ENCODE measurements at regions not wholly inside any gene's neighbourhood (a gene's known extent, or its start where the extent isn't known, plus 50 kb on each side); places are given as distances from the start of the nearest gene placed in this dataset.
"Not testable (repeated sequence)": the region's sequence is repeated elsewhere in the genome, so short reads cannot be mapped to it uniquely, and the experiment has no call there.

DNA sequence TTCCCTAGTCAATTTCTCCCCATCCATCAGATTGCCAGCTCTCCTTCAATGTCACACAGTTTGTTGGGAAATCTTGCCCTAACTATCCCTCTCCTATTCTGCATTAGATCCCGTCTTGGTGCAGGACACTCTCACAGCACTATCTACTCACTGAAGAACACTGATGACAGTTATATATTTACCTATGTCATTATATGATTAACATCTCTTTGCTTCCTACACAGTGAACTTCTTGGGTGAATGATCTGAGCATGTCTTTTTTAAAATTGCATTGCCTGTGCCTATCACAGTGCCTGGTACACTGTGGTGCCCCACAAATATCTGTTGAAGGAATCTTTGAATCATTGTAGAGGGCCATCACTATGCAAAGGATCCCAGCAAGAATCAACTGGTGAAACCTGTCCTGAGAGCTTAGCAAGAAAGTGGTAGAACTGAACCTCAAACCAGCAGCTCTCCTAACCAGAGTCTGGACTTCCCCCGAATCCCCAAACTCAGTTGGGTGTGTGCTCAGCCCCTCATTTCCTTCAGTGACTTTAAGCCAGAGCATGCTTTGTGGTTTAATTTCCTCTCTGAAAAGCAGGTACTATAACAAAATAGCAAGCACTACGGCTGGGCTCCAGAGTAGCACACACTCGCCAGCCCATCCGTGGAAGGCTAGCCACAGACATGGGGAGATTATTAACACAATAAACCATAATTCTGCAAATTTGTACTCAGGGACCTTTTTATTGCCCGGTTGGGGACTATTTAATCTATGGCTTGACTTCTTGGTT lies 680.7 kb upstream of the SALL1 start:
- no peak for ATAC-seq (replicated peaks in 6 of 8)
- Histone ChIP-seq H3K27ac (no peak overlapping the region), H3K4me3 (no peak overlapping the region), H3K4me1 (replicated peaks in 1 of 2) (no peaks in the 10 kb centered on the region)
- in situ Hi-C loops (cut with MboI; ENCODE audit: low pct_unique_long_range_greater_than_20kb in 2 of 9, low sequenced_read_pairs in 9 of 9, unreplicated experiment in 9 of 9), result no loop called here
- 20 to 100% (median 86%) methylated on average over 1 to 6 of the region's 6 CpGs; no CpG with 5 or more reads in 1 of the 10 experiments for WGBS, 10 experiments

DNA sequence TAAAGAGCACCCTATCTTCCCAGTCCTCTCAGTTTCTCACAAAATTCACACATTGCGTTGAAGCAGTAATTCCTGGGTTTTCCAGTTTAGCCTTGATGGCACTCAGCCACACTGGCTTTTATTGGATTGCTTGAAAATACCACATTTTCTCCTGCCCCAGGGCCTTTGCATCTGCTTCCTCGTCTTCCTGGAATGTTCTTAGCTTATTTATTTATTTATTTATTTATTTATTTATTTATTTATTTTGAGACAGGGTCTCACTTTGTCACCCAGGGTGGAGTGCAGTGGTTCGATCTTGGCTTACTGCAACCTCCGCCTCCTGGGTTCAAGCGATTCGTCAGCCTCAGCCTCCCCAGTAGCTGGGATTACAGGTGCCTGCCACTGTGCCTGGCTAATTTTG lies 680.0 kb upstream of the SALL1 start:
- H3K4me3 ChIP-seq; H3K4me1 ChIP-seq (replicated peaks in 1 of 2); in situ Hi-C loops (cut with MboI; ENCODE audit: low pct_unique_long_range_greater_than_20kb in 2 of 9, low sequenced_read_pairs in 9 of 9, unreplicated experiment in 9 of 9); ATAC-seq (replicated peaks in 6 of 8); H3K27ac ChIP-seq: not testable (repeated sequence)
- WGBS, 10 experiments, result 43 to 100% (median 96%) methylated on average over 1 to 6 of the region's 6 CpGs; no CpG with 5 or more reads in 1 of the 10 experiments

DNA sequence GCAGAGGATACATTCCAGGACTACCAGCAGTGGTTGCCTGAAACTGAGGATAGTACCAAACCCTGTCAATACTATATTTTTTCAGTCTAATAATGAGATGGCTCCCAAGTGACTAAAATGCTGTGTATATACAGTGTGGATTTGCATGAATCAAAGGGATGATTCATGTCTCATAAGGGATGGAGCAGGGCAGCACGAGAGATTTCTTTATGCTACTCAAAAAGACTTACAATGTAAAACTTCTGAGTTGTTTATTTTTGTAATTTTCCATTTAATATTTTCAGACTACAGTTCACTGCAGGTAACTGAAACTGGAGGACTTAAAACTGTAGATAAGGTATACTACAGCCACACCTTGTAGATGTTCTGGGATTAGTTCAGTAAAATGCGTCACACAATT lies 674.7 kb upstream of the SALL1 start:
- ATAC-seq (replicated peaks in 6 of 8), result peak in 1 of 8 experiments; percentile 51
- in situ Hi-C loops (cut with MboI; ENCODE audit: low pct_unique_long_range_greater_than_20kb in 2 of 9, low sequenced_read_pairs in 9 of 9, unreplicated experiment in 9 of 9), result no loop called here
- WGBS, 10 experiments, result 57 to 100% (median 87%) methylated on average over 1 to 2 of the region's 2 CpGs; no CpG with 5 or more reads in 4 of the 10 experiments
- Histone ChIP-seq H3K4me1 (replicated peaks in 1 of 2) (no peaks in the 10 kb centered on the region), H3K4me3 (no peak overlapping the region), H3K27ac (no peak overlapping the region)

DNA sequence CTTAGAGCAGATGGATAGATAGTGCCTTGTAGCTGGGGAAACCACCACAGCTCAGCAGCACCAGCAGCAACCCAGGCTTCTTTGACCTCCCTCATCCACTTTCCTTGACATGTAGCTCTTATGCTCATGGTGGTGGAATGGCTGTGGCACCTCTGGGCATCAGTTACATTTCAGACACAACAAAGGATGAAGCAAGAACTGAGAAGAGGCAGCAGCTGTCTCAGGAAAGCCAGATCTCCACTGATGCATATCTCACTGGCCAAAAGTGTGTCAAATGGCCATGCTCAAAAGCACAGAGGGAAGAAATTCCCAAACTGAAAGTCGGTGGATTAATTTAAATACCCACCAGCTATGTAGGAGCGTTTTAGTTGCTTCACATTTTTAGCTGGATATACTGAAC lies 671.4 kb upstream of the SALL1 start:
- no peak overlapping the region for H3K4me3 ChIP-seq
- H3K27ac ChIP-seq, result no peak overlapping the region
- WGBS, 10 experiments, result 0 to 100% (median 83%) methylated on average over 1 to 2 of the region's 2 CpGs; no CpG with 5 or more reads in 3 of the 10 experiments
- in situ Hi-C loops (cut with MboI; ENCODE audit: low pct_unique_long_range_greater_than_20kb in 2 of 9, low sequenced_read_pairs in 9 of 9, unreplicated experiment in 9 of 9), result no loop called here
- peaks cover 0 to 10% of the 10 kb centered on the region in 2 donors for H3K4me1 ChIP-seq (replicated peaks in 1 of 2)
- no peak for ATAC-seq (replicated peaks in 6 of 8)

DNA sequence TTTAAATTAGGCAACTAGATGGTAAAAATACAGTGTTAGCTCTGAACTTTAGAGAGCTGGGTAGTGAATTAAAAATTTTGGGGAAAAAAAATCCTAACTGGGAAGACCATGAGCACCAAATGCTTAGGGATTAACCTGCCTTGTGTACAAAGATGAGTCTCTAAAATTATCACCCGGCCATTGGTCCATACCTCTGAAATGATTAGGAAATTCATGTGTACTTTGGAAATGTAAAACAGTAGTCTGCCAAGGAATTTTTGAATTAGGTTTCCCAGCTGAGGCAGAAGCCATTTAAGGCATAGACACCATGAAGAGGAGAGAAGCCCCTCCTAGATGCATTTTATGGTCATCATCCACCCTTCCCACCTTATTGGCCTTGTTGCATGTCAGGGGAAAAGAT lies 670.5 kb upstream of the SALL1 start:
- in situ Hi-C loops (cut with MboI; ENCODE audit: low pct_unique_long_range_greater_than_20kb in 2 of 9, low sequenced_read_pairs in 9 of 9, unreplicated experiment in 9 of 9), result no loop called here
- no peak overlapping the region for H3K4me3 ChIP-seq
- no peak overlapping the region for H3K27ac ChIP-seq
- no peak for ATAC-seq (replicated peaks in 6 of 8)
- 60 to 100% (median 94%) methylated on average over 1 of the region's 1 CpG; no CpG with 5 or more reads in 6 of the 10 experiments for WGBS, 10 experiments
- peaks cover 2 to 17% of the 10 kb centered on the region in 2 donors for H3K4me1 ChIP-seq (replicated peaks in 1 of 2)

DNA sequence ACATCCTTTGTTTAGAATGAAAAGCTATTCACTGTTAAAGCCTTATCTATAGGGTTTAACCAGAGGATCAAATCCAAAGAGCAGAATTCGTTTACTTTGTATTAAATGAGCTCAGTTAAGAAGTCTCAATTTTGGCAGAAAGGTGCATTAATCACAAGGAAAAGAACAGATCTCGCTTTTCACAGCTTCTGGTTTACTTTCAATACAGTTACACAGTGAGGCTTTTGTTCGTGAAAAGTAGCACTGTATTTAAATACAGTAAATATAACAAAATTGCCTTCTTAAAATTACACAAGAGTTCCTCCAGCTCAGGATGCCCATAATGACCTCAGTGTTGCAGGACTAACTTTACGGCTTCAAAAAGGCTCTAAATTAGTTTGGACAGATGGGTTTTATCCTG lies 669.1 kb upstream of the SALL1 start:
- in situ Hi-C loops (cut with MboI; ENCODE audit: low pct_unique_long_range_greater_than_20kb in 2 of 9, low sequenced_read_pairs in 9 of 9, unreplicated experiment in 9 of 9), result no loop called here
- Histone ChIP-seq H3K4me1 (replicated peaks in 1 of 2) (peaks cover 2 to 30% of the 10 kb centered on the region in 2 donors), H3K4me3 (no peak overlapping the region), H3K27ac (no peak overlapping the region)
- no peak for ATAC-seq (replicated peaks in 6 of 8)
- WGBS, 10 experiments, result 29 to 93% (median 59%) methylated on average over 1 to 4 of the region's 4 CpGs

DNA sequence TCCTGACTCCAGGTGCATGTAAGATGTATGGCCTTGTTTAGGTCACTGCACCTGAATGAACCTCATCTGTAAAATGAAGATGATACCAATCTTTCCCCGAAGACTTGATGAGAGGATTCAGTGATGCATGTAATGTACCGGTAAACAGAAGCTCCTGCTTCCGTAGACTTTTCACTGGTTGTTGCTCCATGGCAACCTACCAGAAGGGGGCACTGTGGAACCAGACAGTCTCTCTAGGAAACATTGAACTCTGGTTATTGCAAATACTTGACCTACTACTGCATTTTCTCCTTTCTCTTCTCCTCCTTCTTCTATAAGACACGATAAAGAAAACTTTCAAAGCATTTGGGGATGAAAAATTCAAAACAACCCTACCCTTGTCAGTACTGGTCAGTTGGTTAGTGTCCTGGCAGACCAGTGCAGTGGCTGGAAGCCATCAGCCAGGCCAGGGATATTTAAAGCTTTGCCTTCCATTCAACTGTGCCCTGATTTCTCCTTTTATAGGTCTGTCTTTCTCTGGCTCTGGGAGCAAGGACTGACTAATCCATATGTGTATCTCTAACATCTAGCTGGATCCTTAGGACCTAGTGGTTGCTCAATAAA lies 667.4 kb upstream of the SALL1 start:
- peak in 3 of 8 experiments; percentile 47 to 78 (median 68) for ATAC-seq (replicated peaks in 6 of 8)
- Histone ChIP-seq H3K4me1 (replicated peaks in 1 of 2) (peaks cover 2 to 37% of the 10 kb centered on the region in 2 donors), H3K27ac (no peak overlapping the region), H3K4me3 (no peak overlapping the region)
- WGBS, 10 experiments, result 20 to 100% (median 56%) methylated on average over 1 to 4 of the region's 4 CpGs; no CpG with 5 or more reads in 1 of the 10 experiments
- in situ Hi-C loops (cut with MboI; ENCODE audit: low pct_unique_long_range_greater_than_20kb in 2 of 9, low sequenced_read_pairs in 9 of 9, unreplicated experiment in 9 of 9), result loop anchor here in 1 of 9 experiments (10.0 kb wide), 1 partner anchor 156 kb away; no protein-coding TSS in a partner anchor

DNA sequence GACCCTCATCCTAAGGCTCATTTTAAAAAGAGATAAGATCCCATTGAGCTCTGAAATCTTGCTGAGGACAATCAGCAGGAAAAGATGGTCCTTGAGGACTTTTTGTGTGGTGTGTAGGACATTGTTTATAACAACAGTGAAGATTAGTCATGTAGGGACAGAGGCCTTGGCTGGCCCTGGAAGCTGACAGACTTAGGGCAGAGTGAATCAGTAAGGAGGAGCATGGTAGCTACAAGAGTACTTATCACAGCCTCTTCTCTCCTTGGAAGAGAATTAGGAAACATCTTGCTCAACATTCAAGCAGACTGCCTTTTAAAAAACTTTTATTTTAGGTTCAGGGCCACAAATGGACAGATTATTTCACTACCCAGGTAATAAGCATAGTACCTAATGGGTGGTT lies 665.9 kb upstream of the SALL1 start:
- Histone ChIP-seq H3K27ac (no peak overlapping the region), H3K4me3 (no peak overlapping the region), H3K4me1 (replicated peaks in 1 of 2) (peaks cover 2 to 37% of the 10 kb centered on the region in 2 donors)
- in situ Hi-C loops (cut with MboI; ENCODE audit: low pct_unique_long_range_greater_than_20kb in 2 of 9, low sequenced_read_pairs in 9 of 9, unreplicated experiment in 9 of 9), result loop anchor here in 1 of 9 experiments (10.0 kb wide), 1 partner anchor 158 kb away; no protein-coding TSS in a partner anchor
- peak in 1 of 8 experiments; percentile 28 for ATAC-seq (replicated peaks in 6 of 8)

DNA sequence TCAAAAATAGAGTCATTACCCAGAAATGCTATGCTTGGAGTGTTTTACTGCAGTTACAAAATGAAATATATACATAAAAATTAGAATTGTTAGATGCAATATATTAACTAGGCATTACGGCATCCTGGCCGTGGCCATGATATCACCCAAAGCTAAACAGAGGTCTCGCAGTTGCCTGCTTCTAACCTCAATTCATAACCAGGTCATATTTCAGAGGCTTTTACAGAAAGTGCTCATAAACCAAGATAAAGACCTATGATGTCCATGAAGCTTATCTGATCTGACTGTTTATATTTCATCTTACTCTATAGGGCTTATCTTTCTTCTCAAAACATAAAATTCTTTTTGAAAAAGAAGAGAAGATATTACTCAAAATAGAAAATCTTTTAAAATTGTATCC lies 664.5 kb upstream of the SALL1 start:
- H3K4me1 ChIP-seq (replicated peaks in 1 of 2), result peaks cover 2 to 37% of the 10 kb centered on the region in 2 donors
- no peak overlapping the region for H3K27ac ChIP-seq
- ATAC-seq (replicated peaks in 6 of 8), result peak in 3 of 8 experiments; percentile 24 to 75 (median 35)
- 10 to 100% (median 55%) methylated on average over 2 to 3 of the region's 3 CpGs; no CpG with 5 or more reads in 2 of the 10 experiments for WGBS, 10 experiments
- in situ Hi-C loops (cut with MboI; ENCODE audit: low pct_unique_long_range_greater_than_20kb in 2 of 9, low sequenced_read_pairs in 9 of 9, unreplicated experiment in 9 of 9), result loop anchor here in 1 of 9 experiments (10.0 kb wide), 1 partner anchor 159 kb away; no protein-coding TSS in a partner anchor
- H3K4me3 ChIP-seq, result no peak overlapping the region

DNA sequence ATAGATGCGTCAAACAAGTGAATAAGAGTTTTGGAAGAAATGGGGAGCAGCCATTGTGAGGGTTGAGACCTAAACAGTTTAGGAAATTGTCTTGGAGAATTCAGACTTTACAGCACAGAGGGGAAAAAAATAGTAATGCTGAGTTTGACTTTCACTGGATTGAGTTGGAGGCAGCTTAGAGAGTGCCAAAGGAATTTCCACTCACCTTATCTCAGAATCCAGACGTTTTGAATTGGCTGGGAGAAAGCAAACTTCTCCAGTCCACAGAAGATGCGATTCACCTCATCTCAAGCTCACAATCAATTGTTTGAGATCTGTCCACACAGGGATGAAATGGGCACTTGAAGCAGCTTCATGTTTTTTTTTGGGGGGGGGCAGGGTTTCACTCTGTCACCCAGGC lies 663.5 kb upstream of the SALL1 start:
- no peak overlapping the region for H3K4me3 ChIP-seq
- no peak for ATAC-seq (replicated peaks in 6 of 8)
- peak overlapping the region in 1 of 2 donors; percentile 44 for H3K27ac ChIP-seq
- 30 to 100% (median 100%) methylated on average over 1 to 2 of the region's 3 CpGs; no CpG with 5 or more reads in 1 of the 10 experiments for WGBS, 10 experiments
- peaks cover 2 to 32% of the 10 kb centered on the region in 2 donors for H3K4me1 ChIP-seq (replicated peaks in 1 of 2)
- in situ Hi-C loops (cut with MboI; ENCODE audit: low pct_unique_long_range_greater_than_20kb in 2 of 9, low sequenced_read_pairs in 9 of 9, unreplicated experiment in 9 of 9), result loop anchor here in 1 of 9 experiments (10.0 kb wide), 1 partner anchor 160 kb away; no protein-coding TSS in a partner anchor

DNA sequence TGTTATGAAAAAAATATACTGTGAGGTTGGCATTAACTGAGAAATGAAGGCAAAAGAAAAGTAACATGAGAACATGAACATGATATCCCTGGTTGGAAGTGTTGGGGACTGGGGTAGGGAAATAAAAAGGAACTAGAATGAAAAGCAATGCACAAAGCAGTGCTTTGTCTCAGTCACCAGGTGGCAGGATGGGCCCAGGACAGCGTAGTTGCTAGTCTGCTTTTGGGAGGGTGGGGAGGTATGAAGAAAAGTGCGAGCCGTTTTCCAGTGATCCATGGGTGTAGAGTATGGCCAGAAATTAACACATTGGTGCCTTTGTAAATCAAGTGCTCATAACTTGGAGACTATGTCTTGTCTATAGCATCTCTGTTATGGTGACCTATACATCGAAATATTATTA lies 662.5 kb upstream of the SALL1 start:
- 52 to 100% (median 80%) methylated on average over 1 to 4 of the region's 4 CpGs for WGBS, 10 experiments
- Histone ChIP-seq H3K4me3 (no peak overlapping the region), H3K27ac (no peak overlapping the region), H3K4me1 (replicated peaks in 1 of 2) (peaks cover 2 to 31% of the 10 kb centered on the region in 2 donors)
- in situ Hi-C loops (cut with MboI; ENCODE audit: low pct_unique_long_range_greater_than_20kb in 2 of 9, low sequenced_read_pairs in 9 of 9, unreplicated experiment in 9 of 9), result loop anchor here in 1 of 9 experiments (10.0 kb wide), 1 partner anchor 161 kb away; no protein-coding TSS in a partner anchor
- no peak for ATAC-seq (replicated peaks in 6 of 8)

DNA sequence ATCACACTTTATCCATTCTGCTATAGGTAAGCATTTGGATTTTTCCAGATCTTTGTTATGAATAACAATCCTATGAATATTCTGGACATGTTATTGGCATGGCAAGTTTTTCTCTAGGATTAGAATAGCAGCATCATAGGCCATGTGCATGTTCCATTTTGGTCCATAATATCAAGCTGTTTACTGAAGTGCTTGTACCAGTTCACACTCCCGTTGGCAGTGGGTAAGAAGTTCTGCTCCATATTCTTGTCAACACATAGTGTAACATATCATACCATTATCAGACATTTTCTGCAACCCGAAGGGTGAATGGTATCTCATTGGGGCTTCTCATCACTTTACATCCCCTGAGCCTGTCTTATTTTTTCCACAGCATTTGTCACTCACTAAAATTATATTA lies 661.9 kb upstream of the SALL1 start:
- H3K27ac ChIP-seq, result no peak overlapping the region
- in situ Hi-C loops (cut with MboI; ENCODE audit: low pct_unique_long_range_greater_than_20kb in 2 of 9, low sequenced_read_pairs in 9 of 9, unreplicated experiment in 9 of 9), result loop anchor here in 1 of 9 experiments (10.0 kb wide), 1 partner anchor 162 kb away; no protein-coding TSS in a partner anchor
- no peak for ATAC-seq (replicated peaks in 6 of 8)
- no peak overlapping the region for H3K4me3 ChIP-seq
- 0 to 100% (median 36%) methylated on average over 1 to 2 of the region's 2 CpGs; no CpG with 5 or more reads in 3 of the 10 experiments for WGBS, 10 experiments
- H3K4me1 ChIP-seq (replicated peaks in 1 of 2), result peaks cover 2 to 31% of the 10 kb centered on the region in 2 donors

DNA sequence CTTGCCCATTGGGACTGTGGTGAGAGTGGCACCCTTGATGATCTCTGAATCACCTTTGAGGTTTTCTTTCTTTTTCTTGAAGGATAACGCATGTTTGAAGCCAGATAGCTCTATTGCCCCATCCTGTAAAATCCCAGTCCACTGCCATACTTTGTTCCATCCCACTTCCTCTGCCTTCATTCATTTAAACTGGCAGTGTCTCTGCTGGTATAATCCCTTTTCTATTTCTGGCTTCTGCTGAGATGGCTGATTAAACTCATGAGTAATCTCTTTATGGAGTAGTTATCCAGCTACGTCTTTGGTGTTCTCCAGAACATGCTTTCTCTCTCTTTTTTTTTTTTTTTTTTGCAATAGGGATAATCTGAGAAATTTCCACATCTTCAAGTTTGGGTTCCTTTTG lies 656.5 kb upstream of the SALL1 start:
- in situ Hi-C loops (cut with MboI; ENCODE audit: low pct_unique_long_range_greater_than_20kb in 2 of 9, low sequenced_read_pairs in 9 of 9, unreplicated experiment in 9 of 9), result no loop called here
- no peak overlapping the region for H3K27ac ChIP-seq
- no peak overlapping the region for H3K4me3 ChIP-seq
- no peak for ATAC-seq (replicated peaks in 6 of 8)
- peaks cover 0 to 4% of the 10 kb centered on the region in 2 donors for H3K4me1 ChIP-seq (replicated peaks in 1 of 2)
- 31 to 100% (median 93%) methylated on average over 1 to 2 of the region's 2 CpGs; no CpG with 5 or more reads in 1 of the 10 experiments for WGBS, 10 experiments

Data from motor neuron (in vitro differentiated cells).